ENCODE measurements at regions not wholly inside any gene's neighbourhood (a gene's known extent, or its start where the extent isn't known, plus 50 kb on each side); places are given as distances from the start of the nearest gene placed in this dataset.
"Not testable (repeated sequence)": the region's sequence is repeated elsewhere in the genome, so short reads cannot be mapped to it uniquely, and the experiment has no call there.

DNA sequence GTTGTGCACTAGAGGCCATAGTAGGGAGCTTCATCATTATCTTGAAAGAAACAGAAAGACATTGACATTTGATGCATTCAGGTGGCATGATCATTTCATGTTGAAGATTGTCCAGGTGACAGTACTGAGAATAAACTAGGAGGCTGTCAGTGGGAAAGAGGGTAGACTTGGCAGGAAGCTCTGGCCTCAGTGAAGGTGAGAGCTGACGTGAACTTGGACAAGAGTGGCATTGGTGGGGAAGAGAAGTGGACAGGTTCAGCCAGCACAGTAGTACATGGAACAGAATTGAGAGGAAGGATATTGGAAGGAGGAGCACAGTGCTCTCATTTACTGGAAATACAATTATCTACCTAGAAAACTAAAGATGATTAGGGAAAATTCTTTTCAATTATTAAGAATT, 245.2 kb downstream of the CYRIA start:
- TF ChIP-seq, protein P1, sequence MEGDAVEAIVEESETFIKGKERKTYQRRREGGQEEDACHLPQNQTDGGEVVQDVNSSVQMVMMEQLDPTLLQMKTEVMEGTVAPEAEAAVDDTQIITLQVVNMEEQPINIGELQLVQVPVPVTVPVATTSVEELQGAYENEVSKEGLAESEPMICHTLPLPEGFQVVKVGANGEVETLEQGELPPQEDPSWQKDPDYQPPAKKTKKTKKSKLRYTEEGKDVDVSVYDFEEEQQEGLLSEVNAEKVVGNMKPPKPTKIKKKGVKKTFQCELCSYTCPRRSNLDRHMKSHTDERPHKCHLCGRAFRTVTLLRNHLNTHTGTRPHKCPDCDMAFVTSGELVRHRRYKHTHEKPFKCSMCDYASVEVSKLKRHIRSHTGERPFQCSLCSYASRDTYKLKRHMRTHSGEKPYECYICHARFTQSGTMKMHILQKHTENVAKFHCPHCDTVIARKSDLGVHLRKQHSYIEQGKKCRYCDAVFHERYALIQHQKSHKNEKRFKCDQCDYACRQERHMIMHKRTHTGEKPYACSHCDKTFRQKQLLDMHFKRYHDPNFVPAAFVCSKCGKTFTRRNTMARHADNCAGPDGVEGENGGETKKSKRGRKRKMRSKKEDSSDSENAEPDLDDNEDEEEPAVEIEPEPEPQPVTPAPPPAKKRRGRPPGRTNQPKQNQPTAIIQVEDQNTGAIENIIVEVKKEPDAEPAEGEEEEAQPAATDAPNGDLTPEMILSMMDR (IDR thresholded peaks at IDR 0.05; ENCODE audit: borderline replicate concordance, insufficient read depth, low read depth, low read length) = no peak
- no peak overlapping the region for H3K4me3 ChIP-seq (ENCODE audit: low read depth, low read length)

DNA sequence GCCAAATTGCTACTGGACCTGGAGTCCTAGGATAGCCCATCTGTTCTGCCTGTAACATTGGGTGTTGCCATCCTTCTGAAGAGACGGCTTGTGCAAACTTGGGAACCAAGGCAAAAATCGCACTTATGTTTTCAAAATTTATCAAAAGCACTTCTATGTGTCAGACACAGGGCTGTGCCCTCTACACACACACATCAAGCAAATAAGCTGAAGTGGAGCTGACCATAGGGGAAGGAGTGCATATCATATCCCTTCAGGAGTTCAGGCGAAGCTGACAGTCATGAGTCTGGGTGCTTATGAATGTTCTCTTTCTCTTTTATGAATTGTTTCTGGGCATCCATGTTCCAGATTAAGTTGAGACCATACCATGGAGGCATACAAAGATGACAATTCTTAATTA, 247.9 kb downstream of the CYRIA start:
- TF ChIP-seq, protein P1 (IDR thresholded peaks at IDR 0.05; ENCODE audit: borderline replicate concordance, insufficient read depth, low read depth, low read length) = no peak

DNA sequence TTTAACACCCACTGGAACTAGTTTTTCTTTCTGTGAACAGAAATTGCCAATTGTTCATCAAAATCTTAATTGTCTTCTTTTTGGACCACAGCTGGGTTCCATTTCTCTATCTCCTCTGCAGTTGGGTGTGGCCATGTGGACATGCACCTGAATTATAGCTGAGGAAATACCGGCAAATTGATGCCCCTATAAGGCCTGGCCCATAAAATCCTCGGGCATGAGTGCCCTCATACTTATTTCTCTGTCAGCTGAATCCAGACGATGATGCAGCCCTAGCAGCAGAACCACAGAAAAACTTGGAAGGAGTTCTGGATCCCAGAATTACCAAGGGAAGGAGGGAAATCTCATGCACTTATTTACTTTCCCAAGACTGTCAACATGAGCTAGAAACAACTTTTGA, 249.0 kb downstream of the CYRIA start:
- no peak overlapping the region for H3K4me3 ChIP-seq (ENCODE audit: low read depth, low read length)
- TF ChIP-seq, protein P1 (IDR thresholded peaks at IDR 0.05; ENCODE audit: borderline replicate concordance, insufficient read depth, low read depth, low read length) = no peak

More for the DNA sequence above, 247.9 kb downstream of the CYRIA start:
- no peak overlapping the region for H3K4me3 ChIP-seq (ENCODE audit: low read depth, low read length)

DNA sequence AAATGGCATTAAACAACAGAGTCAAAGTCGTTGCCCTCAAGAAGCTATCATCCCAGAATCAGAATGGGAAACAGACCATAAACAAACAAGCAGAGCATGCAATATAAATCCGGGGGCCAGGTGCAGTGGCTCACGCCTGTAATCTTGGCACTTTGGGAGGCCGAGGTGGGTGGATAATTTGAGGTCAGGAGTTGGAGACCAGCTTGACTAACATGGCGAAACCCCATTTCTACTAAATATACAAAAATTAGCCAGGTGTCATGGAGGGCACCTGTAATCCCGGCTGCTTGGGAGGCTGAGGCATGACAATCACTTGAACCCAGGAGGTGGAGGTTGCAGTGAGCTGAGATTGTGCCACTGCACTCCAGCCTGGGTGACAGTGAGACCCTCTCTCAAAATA, 249.8 kb downstream of the CYRIA start:
- not testable (repeated sequence) for H3K4me3 ChIP-seq (ENCODE audit: low read depth, low read length)

DNA sequence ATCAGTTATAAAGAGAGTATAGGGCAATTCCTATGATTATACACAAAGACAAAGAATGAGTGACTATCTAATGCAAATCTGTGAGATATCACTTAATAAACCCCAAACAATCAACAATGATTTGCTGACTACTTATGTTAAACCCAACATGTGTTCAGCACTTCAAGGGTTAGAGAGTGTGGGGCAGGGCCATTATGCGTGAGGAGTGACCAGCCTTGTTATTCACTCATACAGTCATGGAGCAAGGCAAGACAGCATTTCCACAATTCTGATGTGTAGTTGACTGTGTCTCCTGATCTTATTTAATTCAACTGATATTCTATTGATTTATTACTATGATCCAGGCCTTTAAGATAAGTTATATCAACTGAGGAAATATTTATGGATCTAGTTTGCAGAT, 251.7 kb downstream of the CYRIA start:
- TF ChIP-seq, protein P1 (IDR thresholded peaks at IDR 0.05; ENCODE audit: borderline replicate concordance, insufficient read depth, low read depth, low read length) = no peak
- no peak overlapping the region for H3K4me3 ChIP-seq (ENCODE audit: low read depth, low read length)

DNA sequence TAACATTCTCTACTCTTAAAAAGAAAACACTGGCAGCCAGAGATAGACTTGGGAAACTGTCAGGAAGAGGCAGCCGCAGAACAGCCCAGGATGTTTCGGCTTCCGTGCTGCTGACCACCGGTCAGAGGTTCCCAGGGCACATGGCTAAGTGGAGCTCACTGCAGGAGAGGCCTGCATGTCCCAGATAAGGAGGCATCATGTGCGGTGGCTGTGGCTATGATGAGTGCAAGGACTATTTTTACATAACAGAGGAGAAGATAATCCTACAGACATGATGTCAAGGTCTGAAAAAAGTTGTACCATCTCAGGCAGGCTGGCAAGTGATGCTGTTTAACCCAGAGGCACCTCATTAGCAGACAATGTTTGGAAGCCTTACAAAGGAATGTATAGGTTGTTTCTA, 252.3 kb downstream of the CYRIA start:
- TF ChIP-seq, protein P1 (IDR thresholded peaks at IDR 0.05; ENCODE audit: borderline replicate concordance, insufficient read depth, low read depth, low read length) = no peak
- H3K4me3 ChIP-seq (ENCODE audit: low read depth, low read length) = no peak overlapping the region

DNA sequence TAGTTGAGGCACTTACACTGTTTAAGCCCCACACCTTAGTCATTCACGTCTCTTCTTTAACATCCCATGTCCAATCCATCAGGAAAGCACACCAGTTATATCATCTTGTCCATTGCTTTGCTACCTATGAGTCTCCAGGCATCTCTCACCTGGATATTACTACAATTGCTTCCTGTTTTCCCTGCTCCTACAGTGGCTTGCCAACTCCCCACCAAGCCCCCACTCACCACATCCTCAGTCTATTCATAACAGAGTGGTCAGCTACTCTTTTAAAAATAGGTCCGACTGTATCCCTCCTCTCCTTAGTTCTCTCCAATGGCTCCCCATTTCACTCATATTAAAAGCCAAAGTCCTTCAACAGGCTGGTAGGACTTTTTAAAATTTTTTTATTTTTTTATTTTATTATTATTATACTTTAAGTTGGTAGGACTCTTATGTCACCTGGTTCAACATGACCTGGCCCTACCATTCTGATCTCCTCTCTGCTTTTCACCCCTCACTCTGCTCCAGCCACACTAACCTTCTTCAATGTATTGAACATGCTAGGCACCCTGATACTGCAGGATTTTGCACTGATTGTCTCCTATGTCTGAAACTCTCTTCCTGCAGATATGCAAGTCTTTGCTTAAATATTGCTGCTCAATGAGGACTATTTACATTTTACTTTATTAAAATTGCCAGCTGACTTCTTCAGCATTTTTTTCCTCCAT, 253.2 kb downstream of the CYRIA start:
- H3K4me3 ChIP-seq (ENCODE audit: low read depth, low read length) = no peak overlapping the region
- TF ChIP-seq, protein P1 (IDR thresholded peaks at IDR 0.05; ENCODE audit: borderline replicate concordance, insufficient read depth, low read depth, low read length) = no peak
